ENCODE measurements at regions not wholly inside any gene's neighbourhood (a gene's known extent, or its start where the extent isn't known, plus 50 kb on each side); places are given as distances from the start of the nearest gene placed in this dataset.
A peak's percentile ranks its signal among the peaks of the same experiment; 100 is the strongest.

GRCh38 chr20:48283470-48284110 is 498.3 kb upstream of the SULF2 start (continued):
- TF ChIP-seq ATF5 (CRISPR knock-in tag; IDR thresholded peaks at IDR 0.05; ENCODE audit: low read depth) (no peak), ZNF512 (CRISPR knock-in tag; IDR thresholded peaks at IDR 0.05) (no peak), ZNF446 (CRISPR knock-in tag; IDR thresholded peaks at IDR 0.05) (no peak), RNF219 (CRISPR knock-in tag; IDR thresholded peaks at IDR 0.05) (0 out of 2 replicates have a peak, but pooled peaks have one; percentile 29), DBP (CRISPR knock-in tag; IDR thresholded peaks at IDR 0.05; ENCODE audit: not compliant biosample characterization) (no peak), ZNF776 (CRISPR knock-in tag; IDR thresholded peaks at IDR 0.05) (0 out of 2 replicates have a peak, but pooled peaks have one; percentile 28), TAF15 (IDR thresholded peaks at IDR 0.05; ENCODE audit: low read depth, low read length, poor library complexity, severe bottlenecking) (no peak), ZNF138 (CRISPR knock-in tag; IDR thresholded peaks at IDR 0.05; ENCODE audit: low read depth) (no peak), RARG (CRISPR knock-in tag; IDR thresholded peaks at IDR 0.05; ENCODE audit: low read depth) (no peak), TRIM22 (IDR thresholded peaks at IDR 0.05) (no peak), ELF3 (CRISPR knock-in tag; IDR thresholded peaks at IDR 0.05) (peak; percentile 92), ZNF34 (CRISPR knock-in tag; IDR thresholded peaks at IDR 0.05; ENCODE audit: borderline replicate concordance) (no peak), ZNF503 (CRISPR knock-in tag; IDR thresholded peaks at IDR 0.05) (no peak), CEBPZ (IDR thresholded peaks at IDR 0.05; ENCODE audit: low read length) (no peak), XBP1 (CRISPR knock-in tag; IDR thresholded peaks at IDR 0.05) (no peak), POLR2G (IDR thresholded peaks at IDR 0.05; ENCODE audit: low read depth, low read length) (no peak), ZNF547 (CRISPR knock-in tag; IDR thresholded peaks at IDR 0.05) (no peak)
